HUES64 (cell line): ENCODE measurements at regions not wholly inside any gene's neighbourhood (a gene's known extent, or its start where the extent isn't known, plus 50 kb on each side); places are given as distances from the start of the nearest gene placed in this dataset.

ENCODE experiments used
- H3K27ac ChIP-seq: 2 replicates; pipeline ENCODE4 v1.7.0; 2013; ENCODE audit warnings: low read depth, low read length, inconsistent platforms
- H3K27me3 ChIP-seq: 2 replicates; pipeline ENCODE4 v1.6.1; 2013; ENCODE audit warnings: mild to moderate bottlenecking, low read length; ENCODE audit not compliant: insufficient read depth
- H3K36me3 ChIP-seq: 2 replicates; pipeline ENCODE4 v1.6.1; 2013; ENCODE audit warnings: mild to moderate bottlenecking, low read length; ENCODE audit not compliant: insufficient read depth
- H3K4me1 ChIP-seq: 2 replicates; pipeline ENCODE4 v1.6.1; 2013; ENCODE audit warnings: mild to moderate bottlenecking, low read length, moderate library complexity; ENCODE audit not compliant: insufficient read depth
- H3K4me3 ChIP-seq: 2 replicates; pipeline ENCODE4 v1.5.1; 2013; ENCODE audit warnings: mild to moderate bottlenecking, low read length, moderate library complexity
- H3K9ac ChIP-seq: 2 replicates; pipeline ENCODE4 v1.6.1; 2013; ENCODE audit warnings: mild to moderate bottlenecking, low read depth, low read length
- H3K9me3 ChIP-seq: 2 replicates; pipeline ENCODE4 v1.6.1; 2013; ENCODE audit warnings: low read depth, low read length; ENCODE audit not compliant: insufficient read depth
- WGBS: fragments of 150-250, 120-280 bp; methylation state at CpG from one replicate; pipeline ENCODE4 v1.1.7; 2013; ENCODE audit warnings: missing lambda C conversion rate; 5-methylcytosine and 5-hydroxymethylcytosine counted together

GRCh38 chr1:83573776-83574175 lies 425.2 kb downstream of the TTLL7 start:
- WGBS: 62% methylated on average over 2 of the region's 2 CpGs
- Histone ChIP-seq H3K9me3 (no peaks in the 10 kb centered on the region), H3K36me3 (no peaks in the 10 kb centered on the region), H3K4me3 (no peak overlapping the region), H3K27ac (no peak overlapping the region), H3K27me3 (no peaks in the 10 kb centered on the region), H3K4me1 (peaks cover 19% of the 10 kb centered on the region), H3K9ac (no peak overlapping the region)

DNA sequence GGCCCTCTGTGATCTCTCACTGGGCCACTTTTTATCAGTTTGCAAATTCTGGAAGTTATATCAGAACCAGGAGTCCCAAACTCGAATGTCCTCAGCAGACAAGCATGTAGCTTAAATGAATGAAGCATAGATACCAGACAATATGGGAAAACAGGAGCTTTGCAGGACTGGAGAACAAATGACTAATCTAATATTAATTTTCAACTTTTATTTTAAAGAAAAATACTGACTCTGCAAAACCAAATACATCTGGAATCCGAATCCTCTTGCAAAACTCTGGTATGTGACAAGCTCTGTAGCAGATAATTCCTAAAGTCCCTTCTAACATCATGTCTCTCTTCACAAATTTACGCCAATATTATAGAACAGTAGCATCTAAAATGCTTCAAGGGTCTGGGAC lies 427.4 kb downstream of the TTLL7 start:
- Histone ChIP-seq H3K36me3 (no peaks in the 10 kb centered on the region), H3K27me3 (no peaks in the 10 kb centered on the region), H3K4me3 (no peak overlapping the region), H3K9ac (no peak overlapping the region), H3K9me3 (no peaks in the 10 kb centered on the region), H3K4me1 (peaks cover 19% of the 10 kb centered on the region), H3K27ac (no peak overlapping the region)
- 94% methylated on average over 3 of the region's 3 CpGs for WGBS

GRCh38 chr1:83561346-83561745 lies 437.6 kb downstream of the TTLL7 start:
- Histone ChIP-seq H3K36me3 (no peaks in the 10 kb centered on the region), H3K27ac (no peak overlapping the region), H3K9ac (no peak overlapping the region), H3K4me1 (0 out of 2 replicates have a peak, but pooled peaks cover under 1% of the 10 kb centered on the region), H3K4me3 (no peak overlapping the region), H3K9me3 (no peaks in the 10 kb centered on the region), H3K27me3 (no peaks in the 10 kb centered on the region)
- no CpG with 5 or more reads among the region's 2 CpGs for WGBS

DNA sequence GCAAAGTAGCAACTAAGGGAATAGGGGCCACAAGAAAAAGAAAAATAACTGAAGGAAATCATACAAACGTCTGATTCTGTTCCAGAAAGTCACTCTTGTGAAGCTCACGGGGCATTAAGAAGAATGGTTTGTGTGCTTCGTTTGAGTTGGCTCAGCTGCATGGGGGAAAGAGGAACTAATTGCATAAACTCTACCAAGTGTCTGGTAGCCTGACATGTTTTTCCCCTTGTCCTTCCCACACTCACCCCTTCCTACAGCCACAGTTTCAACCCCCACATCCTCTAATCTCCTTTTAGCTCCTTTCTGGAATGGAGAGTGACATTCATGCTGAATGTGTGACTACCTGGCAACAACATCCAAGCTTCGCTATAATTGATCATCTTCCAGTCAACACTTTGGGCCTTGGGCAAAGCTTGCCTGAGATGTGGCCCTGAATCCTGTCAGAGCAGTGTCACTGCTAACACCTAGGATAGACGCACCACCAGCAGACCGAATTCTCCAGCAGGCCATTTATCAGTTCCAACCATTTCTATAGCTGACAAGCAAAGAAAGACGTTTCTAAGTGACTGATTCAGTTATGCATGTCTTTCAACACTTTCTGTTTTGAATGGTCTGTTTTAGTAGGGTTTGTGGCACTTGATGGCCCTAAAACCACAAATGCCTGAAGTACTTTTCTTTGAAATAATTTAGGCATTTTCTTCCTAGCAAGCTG lies 439.6 kb downstream of the TTLL7 start:
- H3K27me3 ChIP-seq: no peaks in the 10 kb centered on the region
- H3K36me3 ChIP-seq: no peaks in the 10 kb centered on the region
- no peaks in the 10 kb centered on the region for H3K9me3 ChIP-seq
- no peak overlapping the region for H3K4me3 ChIP-seq
- no peak overlapping the region for H3K27ac ChIP-seq
- no peak overlapping the region for H3K9ac ChIP-seq
- H3K4me1 ChIP-seq: peaks cover 12% of the 10 kb centered on the region
- 92% methylated on average over 7 of the region's 7 CpGs for WGBS

DNA sequence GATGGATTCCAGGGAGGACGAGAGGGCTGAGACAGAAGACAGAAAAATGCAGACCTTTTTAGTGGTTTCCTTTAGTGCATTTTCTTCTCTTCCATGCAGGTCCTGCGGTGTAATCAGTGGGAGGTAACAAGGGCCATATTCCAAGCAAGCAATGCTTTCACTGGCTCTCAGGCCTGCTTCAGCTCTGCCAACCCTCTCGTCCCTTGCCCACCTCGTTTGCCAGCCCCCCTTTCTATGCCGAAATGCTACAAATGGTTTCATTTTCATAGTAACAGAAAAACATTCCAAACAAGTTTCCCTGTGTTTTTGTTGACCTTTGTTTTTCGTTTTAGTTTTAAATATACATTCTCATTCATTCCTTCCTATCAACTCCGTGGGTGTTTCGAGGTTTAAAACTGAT lies 443.1 kb downstream of the TTLL7 start:
- 82% methylated on average over 6 of the region's 8 CpGs for WGBS
- Histone ChIP-seq H3K9me3 (no peaks in the 10 kb centered on the region), H3K27me3 (no peaks in the 10 kb centered on the region), H3K4me3 (no peak overlapping the region), H3K27ac (no peak overlapping the region), H3K9ac (no peak overlapping the region), H3K4me1 (peaks cover 12% of the 10 kb centered on the region), H3K36me3 (no peaks in the 10 kb centered on the region)

DNA sequence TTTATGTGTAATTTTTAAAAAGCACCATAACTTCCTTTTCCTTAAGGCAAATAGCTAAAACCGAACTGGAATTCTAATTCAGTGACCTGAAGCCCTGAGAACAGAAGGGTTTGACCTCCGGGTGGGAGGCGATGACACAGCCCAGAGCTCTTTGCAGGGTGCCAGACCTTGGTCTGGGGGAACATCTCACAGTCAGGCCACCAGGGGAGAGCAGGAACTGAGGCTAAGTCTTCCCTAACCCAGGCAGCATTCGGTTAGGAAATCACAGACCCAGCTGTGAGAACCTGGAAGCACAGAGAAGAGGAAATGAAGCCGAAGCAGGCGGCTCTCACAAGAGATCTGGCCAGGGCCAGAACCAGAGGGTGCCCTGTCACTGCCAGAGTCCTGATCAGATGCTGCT lies 444.8 kb downstream of the TTLL7 start:
- Histone ChIP-seq H3K4me1 (peaks cover 12% of the 10 kb centered on the region), H3K27me3 (no peaks in the 10 kb centered on the region), H3K9me3 (no peaks in the 10 kb centered on the region), H3K36me3 (no peaks in the 10 kb centered on the region), H3K9ac (no peak overlapping the region), H3K27ac (no peak overlapping the region), H3K4me3 (no peak overlapping the region)
- 44% methylated on average over 6 of the region's 6 CpGs for WGBS

- Histone ChIP-seq H3K27ac (no peak overlapping the region), H3K9ac (no peak overlapping the region), H3K4me1 (peaks cover 12% of the 10 kb centered on the region), H3K27me3 (no peaks in the 10 kb centered on the region), H3K9me3 (no peaks in the 10 kb centered on the region), H3K36me3 (no peaks in the 10 kb centered on the region), H3K4me3 (no peak overlapping the region)
- WGBS: no CpG with 5 or more reads among the region's 1 CpG
Observed at GRCh38 chr1:83552820-83553219, 446.1 kb downstream of the TTLL7 start.

DNA sequence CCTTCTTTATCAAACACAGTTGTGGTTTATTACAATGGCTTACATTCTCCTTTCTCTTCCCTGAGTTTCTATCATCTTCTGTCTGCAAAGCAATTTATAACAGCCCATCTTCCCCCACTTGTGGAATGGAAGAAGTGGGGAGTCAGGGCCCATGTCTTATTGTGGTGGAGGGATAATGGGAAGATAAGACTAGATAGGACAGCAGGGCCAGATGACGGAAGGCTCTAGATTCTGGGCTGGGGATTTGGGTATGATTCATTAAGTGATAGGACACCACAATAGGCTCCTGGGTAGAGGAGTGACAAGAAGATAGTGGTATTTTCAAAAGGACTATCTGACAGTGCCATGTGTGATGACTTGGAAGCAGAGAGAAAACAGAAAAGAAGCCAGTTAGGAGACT lies 450.6 kb downstream of the TTLL7 start:
- Histone ChIP-seq H3K4me1 (no peaks in the 10 kb centered on the region), H3K4me3 (no peak overlapping the region), H3K36me3 (no peaks in the 10 kb centered on the region), H3K9me3 (no peaks in the 10 kb centered on the region), H3K27ac (no peak overlapping the region), H3K9ac (no peak overlapping the region), H3K27me3 (no peaks in the 10 kb centered on the region)
- 84% methylated on average over 1 of the region's 1 CpG for WGBS

DNA sequence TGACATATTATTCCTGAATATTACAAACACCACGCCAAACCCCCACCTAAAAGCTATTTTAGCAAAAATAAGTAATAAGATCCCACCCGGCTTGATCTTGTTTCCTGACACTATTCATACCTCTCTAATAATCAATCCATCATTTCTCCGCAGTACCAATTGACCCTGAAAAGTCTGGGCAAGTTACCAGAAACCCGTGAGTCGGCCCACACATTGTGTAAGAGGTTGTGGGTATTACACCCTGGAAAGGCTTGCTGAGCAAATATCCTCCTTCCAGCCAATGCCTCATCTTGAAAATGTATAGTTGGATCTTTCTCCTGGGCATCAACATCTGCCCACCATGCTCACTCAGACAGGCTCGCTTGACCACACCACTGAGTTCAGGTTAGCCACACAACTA lies 451.0 kb downstream of the TTLL7 start:
- Histone ChIP-seq H3K9ac (no peak overlapping the region), H3K36me3 (no peaks in the 10 kb centered on the region), H3K4me3 (no peak overlapping the region), H3K27me3 (no peaks in the 10 kb centered on the region), H3K27ac (no peak overlapping the region), H3K4me1 (no peaks in the 10 kb centered on the region), H3K9me3 (no peaks in the 10 kb centered on the region)
- 95% methylated on average over 6 of the region's 6 CpGs for WGBS

GRCh38 chr1:83546874-83547273 lies 452.1 kb downstream of the TTLL7 start:
- Histone ChIP-seq H3K27me3 (no peaks in the 10 kb centered on the region), H3K9me3 (no peaks in the 10 kb centered on the region), H3K9ac (no peak overlapping the region), H3K4me3 (no peak overlapping the region), H3K27ac (no peak overlapping the region), H3K4me1 (no peaks in the 10 kb centered on the region), H3K36me3 (no peaks in the 10 kb centered on the region)
- 77% methylated on average over 1 of the region's 1 CpG for WGBS

DNA sequence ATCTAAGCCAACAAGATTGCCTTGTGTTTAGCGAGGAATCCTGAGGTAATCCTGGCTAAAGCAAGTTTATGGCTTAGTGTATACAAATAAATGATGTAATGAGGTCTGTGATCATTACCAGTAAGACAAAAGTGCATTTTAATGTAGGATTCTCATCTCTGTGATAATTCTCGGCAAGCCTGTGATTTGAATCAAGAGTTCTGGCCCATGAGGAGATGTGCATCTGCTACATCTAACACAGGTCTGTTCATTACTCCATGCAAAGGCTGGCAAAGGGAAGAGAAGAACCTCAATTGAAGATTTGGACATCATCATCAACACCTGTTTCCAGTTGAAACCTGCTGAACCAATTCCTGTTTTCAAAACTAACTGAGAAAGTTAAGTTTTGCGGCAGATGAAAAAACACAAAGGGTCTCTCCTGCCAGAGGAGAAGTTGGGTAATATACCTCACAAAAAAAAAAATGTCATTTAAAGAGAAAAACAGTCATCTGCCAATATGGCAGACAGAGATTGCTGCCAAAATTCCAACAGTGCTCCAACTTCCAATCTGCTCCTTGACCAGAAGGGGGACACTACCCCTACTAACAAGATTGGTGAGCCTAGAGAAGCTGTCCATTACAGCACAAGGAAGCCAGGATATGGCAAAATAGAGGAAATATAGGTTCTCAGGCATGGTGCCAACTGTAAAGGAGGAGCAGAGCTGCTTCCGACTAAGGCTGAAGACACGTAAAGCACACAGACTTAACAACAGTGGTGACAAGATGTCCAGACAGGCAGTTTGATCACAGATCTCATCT lies 453.7 kb downstream of the TTLL7 start:
- Histone ChIP-seq H3K9me3 (no peaks in the 10 kb centered on the region), H3K27me3 (no peaks in the 10 kb centered on the region), H3K9ac (no peak overlapping the region), H3K4me1 (no peaks in the 10 kb centered on the region), H3K4me3 (no peak overlapping the region), H3K36me3 (no peaks in the 10 kb centered on the region), H3K27ac (no peak overlapping the region)
- 98% methylated on average over 5 of the region's 5 CpGs for WGBS
